ENCODE measurements at regions not wholly inside any gene's neighbourhood (a gene's known extent, or its start where the extent isn't known, plus 50 kb on each side); places are given as distances from the start of the nearest gene placed in this dataset.
"Not testable (repeated sequence)": the region's sequence is repeated elsewhere in the genome, so short reads cannot be mapped to it uniquely, and the experiment has no call there.

GRCh38 chr7:25580141-25580540 lies 351.9 kb upstream of the NPVF start:
- Mint-ChIP-seq H3K4me3 (no peak overlapping the region), H3K4me1 (ENCODE audit: low read depth) (no peaks in the 10 kb centered on the region), H3K36me3 (ENCODE audit: low read depth) (no peaks in the 10 kb centered on the region), H3K9me3 (ENCODE audit: insufficient read depth) (no peaks in the 10 kb centered on the region), H3K27me3 (ENCODE audit: low read depth) (peaks cover 14% of the 10 kb centered on the region), H3K27ac (no peak overlapping the region)
- ChIA-PET CTCF (interaction anchor here (1.9 kb wide), 1 partner anchor 13 kb away, joined by 10 read pairs; no protein-coding TSS in a partner anchor), POLR2A (no interaction called here)
- ATAC-seq (no peak), DNase-seq (no peak)

DNA sequence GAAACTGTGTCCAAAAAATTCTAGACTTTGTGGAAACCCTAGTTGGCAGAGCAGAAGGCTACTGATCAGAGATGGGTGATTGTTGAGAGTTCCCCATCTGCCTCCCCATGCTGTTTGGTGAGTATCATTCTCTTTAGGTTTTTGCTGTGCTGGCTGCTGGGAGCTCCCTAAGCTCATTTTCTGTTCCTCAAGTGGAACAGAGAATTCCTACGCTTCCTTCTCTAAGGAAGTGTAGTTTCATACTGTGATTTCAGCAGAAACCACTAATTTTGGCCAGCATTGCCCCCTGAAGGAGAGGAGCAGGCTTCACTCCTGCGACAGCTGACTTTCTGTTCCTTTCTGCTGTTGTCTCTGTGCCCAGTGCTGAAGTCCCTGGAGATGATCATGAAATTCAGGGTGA lies 355.3 kb upstream of the NPVF start:
- DNase-seq (no peak), ATAC-seq (no peak)
- Mint-ChIP-seq H3K27me3 (ENCODE audit: low read depth) (peaks cover 9% of the 10 kb centered on the region), H3K4me3 (no peak overlapping the region), H3K27ac (no peak overlapping the region), H3K9me3 (ENCODE audit: insufficient read depth) (no peaks in the 10 kb centered on the region), H3K4me1 (ENCODE audit: low read depth) (no peaks in the 10 kb centered on the region), H3K36me3 (ENCODE audit: low read depth) (no peaks in the 10 kb centered on the region)
- ChIA-PET POLR2A (no interaction called here), CTCF (interaction anchor here (0.7 to 1.4 kb wide), 2 partner anchors 18 to 392 kb away, joined by 3 read pairs; no protein-coding TSS in a partner anchor)

DNA sequence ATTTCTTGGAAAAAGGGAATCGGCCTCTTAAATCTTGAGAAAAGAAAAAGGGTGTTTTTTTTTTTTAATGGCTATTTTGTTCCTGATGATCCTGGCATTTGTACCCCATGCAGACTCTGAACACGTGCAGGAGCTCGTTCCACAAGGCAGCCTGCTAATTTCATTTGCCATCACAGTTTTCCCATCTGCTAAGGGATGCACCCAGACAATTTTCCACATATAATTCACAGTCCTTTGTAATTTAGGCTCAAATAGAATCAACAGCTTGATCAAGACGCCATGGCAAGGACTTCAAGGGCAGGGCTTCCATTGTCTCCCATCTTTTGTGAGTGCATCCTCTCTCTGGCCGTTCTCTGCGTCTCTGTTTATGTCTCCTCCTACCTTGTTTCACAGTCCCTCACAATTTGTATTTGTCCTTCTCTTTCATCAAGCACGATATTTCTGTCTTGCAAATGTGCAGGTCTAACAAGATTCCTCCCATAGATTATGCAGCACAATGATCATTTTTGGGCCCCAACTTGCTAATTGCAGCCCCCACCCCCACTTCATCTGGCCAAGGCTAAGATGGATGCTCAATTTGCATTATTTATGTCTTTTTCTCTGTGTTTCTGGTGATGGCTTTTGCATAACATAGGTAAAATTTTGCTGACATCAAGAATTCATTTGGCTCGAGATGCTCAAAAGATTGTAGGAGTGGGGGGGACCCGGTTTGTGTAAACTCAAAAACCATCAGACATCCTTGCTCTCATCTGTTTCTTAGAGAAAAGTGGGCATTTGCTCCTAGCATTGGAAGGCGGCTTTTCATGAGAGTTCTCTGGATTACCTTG lies 356.0 kb upstream of the NPVF start:
- no peak overlapping the region for H3K4me3 Mint-ChIP-seq
- ATAC-seq = no peak
- DNase-seq = no peak
- H3K27me3 Mint-ChIP-seq (ENCODE audit: low read depth) = peaks cover 12% of the 10 kb centered on the region
- H3K9me3 Mint-ChIP-seq (ENCODE audit: insufficient read depth) = no peaks in the 10 kb centered on the region
- POLR2A ChIA-PET = no interaction called here
- no peaks in the 10 kb centered on the region for H3K4me1 Mint-ChIP-seq (ENCODE audit: low read depth)
- H3K36me3 Mint-ChIP-seq (ENCODE audit: low read depth) = no peaks in the 10 kb centered on the region
- H3K27ac Mint-ChIP-seq = no peak overlapping the region
- CTCF ChIA-PET = interaction anchor here (1.4 kb wide), 1 partner anchor 19 kb away, joined by 3 read pairs; no protein-coding TSS in a partner anchor

- DNase-seq (no peak), ATAC-seq (no peak)
- H3K9me3 Mint-ChIP-seq (ENCODE audit: insufficient read depth) = no peaks in the 10 kb centered on the region
- H3K27me3 Mint-ChIP-seq (ENCODE audit: low read depth) = peaks cover 17% of the 10 kb centered on the region
- H3K27ac Mint-ChIP-seq = no peak overlapping the region
- no peak overlapping the region for H3K4me3 Mint-ChIP-seq
- ChIA-PET POLR2A (interaction anchor here (0.7 kb wide), 1 partner anchor 454 kb away, joined by 3 read pairs; no protein-coding TSS in a partner anchor), CTCF (interaction anchor here (0.9 to 2.3 kb wide), 3 partner anchors 18 to 327 kb away, joined by 3 to 6 read pairs (median 6); no protein-coding TSS in a partner anchor)
- no peaks in the 10 kb centered on the region for H3K36me3 Mint-ChIP-seq (ENCODE audit: low read depth)
- H3K4me1 Mint-ChIP-seq (ENCODE audit: low read depth) = no peaks in the 10 kb centered on the region
Measured at GRCh38 chr7:25586513-25586912, 358.2 kb upstream of the NPVF start.

- DNase-seq = no peak
- Mint-ChIP-seq H3K9me3 (ENCODE audit: insufficient read depth) (no peaks in the 10 kb centered on the region), H3K4me1 (ENCODE audit: low read depth) (peaks cover 8% of the 10 kb centered on the region), H3K27me3 (ENCODE audit: low read depth) (peaks cover 10% of the 10 kb centered on the region), H3K36me3 (ENCODE audit: low read depth) (no peaks in the 10 kb centered on the region), H3K27ac (no peak overlapping the region), H3K4me3 (no peak overlapping the region)
- CTCF ChIA-PET = interaction anchor here (0.8 kb wide), 1 partner anchor 338 kb away, joined by 3 read pairs; no protein-coding TSS in a partner anchor
- POLR2A ChIA-PET = no interaction called here
- no peak for ATAC-seq
Measured at GRCh38 chr7:25594122-25594521, 365.8 kb upstream of the NPVF start.

- peaks cover 8% of the 10 kb centered on the region for H3K4me1 Mint-ChIP-seq (ENCODE audit: low read depth)
- ChIA-PET CTCF (no interaction called here), POLR2A (no interaction called here)
- peaks cover 3% of the 10 kb centered on the region for H3K27me3 Mint-ChIP-seq (ENCODE audit: low read depth)
- H3K27ac Mint-ChIP-seq = no peak overlapping the region
- DNase-seq = no peak
- no peak overlapping the region for H3K4me3 Mint-ChIP-seq
- no peaks in the 10 kb centered on the region for H3K9me3 Mint-ChIP-seq (ENCODE audit: insufficient read depth)
- no peaks in the 10 kb centered on the region for H3K36me3 Mint-ChIP-seq (ENCODE audit: low read depth)
- ATAC-seq = no peak
Measured at GRCh38 chr7:25594728-25595127, 366.4 kb upstream of the NPVF start.

GRCh38 chr7:25595996-25596395 lies 367.7 kb upstream of the NPVF start:
- ATAC-seq (no peak), DNase-seq (no peak)
- CTCF ChIA-PET = no interaction called here
- H3K36me3 Mint-ChIP-seq (ENCODE audit: low read depth) = no peaks in the 10 kb centered on the region
- peaks cover 8% of the 10 kb centered on the region for H3K4me1 Mint-ChIP-seq (ENCODE audit: low read depth)
- H3K27me3 Mint-ChIP-seq (ENCODE audit: low read depth) = peaks cover 5% of the 10 kb centered on the region
- POLR2A ChIA-PET = no interaction called here
- H3K4me3 Mint-ChIP-seq = no peak overlapping the region
- H3K27ac Mint-ChIP-seq = no peak overlapping the region
- no peaks in the 10 kb centered on the region for H3K9me3 Mint-ChIP-seq (ENCODE audit: insufficient read depth)

- H3K27me3 Mint-ChIP-seq (ENCODE audit: low read depth) = peaks cover 5% of the 10 kb centered on the region
- H3K27ac Mint-ChIP-seq = no peak overlapping the region
- no peak for DNase-seq
- no peak for ATAC-seq
- ChIA-PET CTCF (no interaction called here), POLR2A (no interaction called here)
- no peaks in the 10 kb centered on the region for H3K36me3 Mint-ChIP-seq (ENCODE audit: low read depth)
- peaks cover 8% of the 10 kb centered on the region for H3K4me1 Mint-ChIP-seq (ENCODE audit: low read depth)
- H3K4me3 Mint-ChIP-seq = no peak overlapping the region
- no peaks in the 10 kb centered on the region for H3K9me3 Mint-ChIP-seq (ENCODE audit: insufficient read depth)
Measured at GRCh38 chr7:25596443-25596842, 368.2 kb upstream of the NPVF start.

DNA sequence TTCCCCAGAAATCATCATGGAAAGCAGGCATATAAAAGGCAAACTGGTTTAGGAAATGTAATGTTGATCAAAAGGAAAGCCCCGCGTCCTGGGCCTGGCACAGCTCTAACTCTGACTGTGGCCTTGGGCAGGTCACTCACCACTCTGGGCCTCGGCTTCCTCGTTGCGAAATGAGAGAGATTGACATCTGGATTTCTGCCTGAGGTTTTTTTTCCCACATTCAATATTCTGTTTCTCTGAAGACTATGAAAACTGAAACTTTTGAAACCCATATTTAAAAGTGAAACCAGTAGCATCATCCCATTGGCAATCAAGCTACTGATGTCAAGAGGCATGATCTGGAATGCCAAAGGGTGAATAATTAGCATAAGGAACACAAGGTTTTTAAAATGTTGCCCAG lies 369.7 kb upstream of the NPVF start:
- ChIA-PET POLR2A (no interaction called here), CTCF (no interaction called here)
- no peaks in the 10 kb centered on the region for H3K36me3 Mint-ChIP-seq (ENCODE audit: low read depth)
- DNase-seq (no peak), ATAC-seq (no peak)
- peaks cover 5% of the 10 kb centered on the region for H3K27me3 Mint-ChIP-seq (ENCODE audit: low read depth)
- H3K4me1 Mint-ChIP-seq (ENCODE audit: low read depth) = peaks cover 8% of the 10 kb centered on the region
- no peak overlapping the region for H3K4me3 Mint-ChIP-seq
- no peak overlapping the region for H3K27ac Mint-ChIP-seq
- H3K9me3 Mint-ChIP-seq (ENCODE audit: insufficient read depth) = no peaks in the 10 kb centered on the region

DNA sequence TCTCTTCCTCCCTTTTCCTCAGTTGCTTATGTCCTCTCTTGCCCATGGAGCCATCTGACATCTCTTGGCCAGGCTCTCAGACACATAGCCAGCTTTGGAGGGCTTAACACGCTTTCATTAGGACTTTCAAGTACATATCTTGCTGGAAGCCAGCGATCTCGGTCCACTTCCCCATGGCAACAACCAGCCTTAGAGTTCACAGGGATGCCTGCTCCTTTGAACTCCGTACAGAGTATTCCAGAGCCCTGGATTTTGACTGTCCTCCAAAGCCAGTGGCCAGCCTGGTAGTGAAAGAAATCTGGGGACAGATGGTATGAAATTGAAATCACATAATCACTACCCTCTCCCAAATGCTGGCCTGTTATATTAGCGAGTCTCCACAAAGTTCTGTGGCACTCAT lies 370.5 kb upstream of the NPVF start:
- Mint-ChIP-seq H3K36me3 (ENCODE audit: low read depth) (no peaks in the 10 kb centered on the region), H3K27ac (no peak overlapping the region), H3K4me3 (no peak overlapping the region), H3K4me1 (ENCODE audit: low read depth) (peaks cover 10% of the 10 kb centered on the region), H3K9me3 (ENCODE audit: insufficient read depth) (no peaks in the 10 kb centered on the region), H3K27me3 (ENCODE audit: low read depth) (peaks cover 5% of the 10 kb centered on the region)
- no peak for ATAC-seq
- no peak for DNase-seq
- ChIA-PET CTCF (no interaction called here), POLR2A (no interaction called here)

- DNase-seq (no peak), ATAC-seq (no peak)
- H3K4me1 Mint-ChIP-seq (ENCODE audit: low read depth) = peaks cover 10% of the 10 kb centered on the region
- H3K36me3 Mint-ChIP-seq (ENCODE audit: low read depth) = no peaks in the 10 kb centered on the region
- H3K9me3 Mint-ChIP-seq (ENCODE audit: insufficient read depth) = no peaks in the 10 kb centered on the region
- POLR2A ChIA-PET = no interaction called here
- CTCF ChIA-PET = no interaction called here
- peaks cover 5% of the 10 kb centered on the region for H3K27me3 Mint-ChIP-seq (ENCODE audit: low read depth)
- H3K4me3 Mint-ChIP-seq = no peak overlapping the region
- H3K27ac Mint-ChIP-seq = no peak overlapping the region
Measured at GRCh38 chr7:25600262-25600920, 372.1 kb upstream of the NPVF start.

- ATAC-seq; H3K27ac Mint-ChIP-seq; H3K9me3 Mint-ChIP-seq (ENCODE audit: insufficient read depth); CTCF ChIA-PET; POLR2A ChIA-PET; H3K27me3 Mint-ChIP-seq (ENCODE audit: low read depth); H3K36me3 Mint-ChIP-seq (ENCODE audit: low read depth); DNase-seq; H3K4me1 Mint-ChIP-seq (ENCODE audit: low read depth): not testable (repeated sequence)
- H3K4me3 Mint-ChIP-seq = peak overlapping the region; percentile 60
Measured at GRCh38 chr7:25602730-25603426, 374.6 kb upstream of the NPVF start.
